GM12878 (cell line): ENCODE measurements at regions not wholly inside any gene's neighbourhood (a gene's known extent, or its start where the extent isn't known, plus 50 kb on each side); places are given as distances from the start of the nearest gene placed in this dataset.

Source experiments
- ATAC-seq: fragments of 200-7000 bp; cut with Tn5 transposase; 3 replicates; pipeline ENCODE4 v1.9.1; 2020; ENCODE audit warnings: mild to moderate bottlenecking, moderate library complexity
- BruUV-seq: library from RNA; stranded (reverse); fragments of 400-500 nt; replicated peaks from 2 replicates; lab custom pipeline; 2021; lab: Mats Ljungman, UMichigan
- CTCF ChIA-PET: fragments of 300-600 bp; sonication (Branson Sonifier 250); formaldehyde crosslinking; extraction: SDS; loops from one replicate; lab custom pipeline; 2021; ENCODE audit warnings: inconsistent platforms; lab: Yijun Ruan, JAX
- POLR2A ChIA-PET: fragments of 350-600 bp; formaldehyde crosslinking; extraction: SDS; loops from one replicate; lab custom pipeline; 2021; ENCODE audit warnings: inconsistent platforms; lab: Charles Lee
- RAD21 ChIA-PET: fragments of 300-600 bp; sonication (Branson Sonifier 250); formaldehyde crosslinking; loops from one replicate; lab custom pipeline; 2023; ENCODE audit warnings: antibody characterized with exemption; ENCODE audit not compliant: unreplicated experiment; lab: Charles Lee
- SMC1A ChIA-PET: fragments of 300-600 bp; sonication (Branson Sonifier 250); formaldehyde crosslinking; loops from one replicate; lab custom pipeline; 2023; ENCODE audit not compliant: unreplicated experiment, uncharacterized antibody; lab: Charles Lee
- DNase-seq: peaks from one replicate; pipeline ENCODE4 v3.0.0-alpha.2; 2011; ENCODE audit warnings: low read depth, low spot score
- FAIRE-seq: peaks from 3 replicates; lab custom pipeline; 2011; peaks lifted over from hg19 to GRCh38; lab: Jason Lieb, UNC
- H2AFZ ChIP-seq: 2 replicates; pipeline ENCODE4 v1.6.0; 2011; ENCODE audit warnings: low read depth, low read length, control low read depth; ENCODE audit not compliant: control insufficient read depth
- H3K27ac ChIP-seq: 2 replicates; pipeline ENCODE4 v1.5.1; 2011; ENCODE audit warnings: control low read depth; ENCODE audit not compliant: control insufficient read depth, insufficient read depth
- H3K27me3 ChIP-seq, 2 experiments: replicated peaks in 1 of 2; 2 replicates each; pipeline versions ENCODE4 v1.6.0 to v1.6.1; 2011; ENCODE audit warnings: low read length in 1 of 2; ENCODE audit not compliant: control insufficient read depth in 2 of 2, insufficient read depth in 2 of 2
- H3K36me3 ChIP-seq, 2 experiments: 2 replicates each; pipeline ENCODE4 v1.5.1; 2011; ENCODE audit warnings: low read length in 1 of 2; ENCODE audit not compliant: control insufficient read depth in 2 of 2, insufficient read depth in 2 of 2
- H3K4me1 ChIP-seq: 2 replicates; pipeline ENCODE4 v1.6.1; 2011; ENCODE audit warnings: mild to moderate bottlenecking, low read length, moderate library complexity, mixed read lengths; ENCODE audit not compliant: control insufficient read depth, insufficient read depth
- H3K4me2 ChIP-seq: 2 replicates; pipeline ENCODE4 v1.6.0; 2011; ENCODE audit warnings: control low read depth; ENCODE audit not compliant: control insufficient read depth, insufficient read depth
- H3K4me3 ChIP-seq: fragments of 200-600 bp; sonication (generic); 2 replicates; pipeline ENCODE4 v1.5.1; 2016
- H3K79me2 ChIP-seq: 2 replicates; pipeline ENCODE4 v1.6.0; 2011; ENCODE audit warnings: low read length; ENCODE audit not compliant: control insufficient read depth, insufficient read depth
- H3K9ac ChIP-seq: 2 replicates; pipeline ENCODE4 v1.8.0; 2011; ENCODE audit warnings: low read length, control low read depth, mixed read lengths; ENCODE audit not compliant: control insufficient read depth, insufficient read depth
- H3K9me3 ChIP-seq: replicated peaks from 3 replicates; pipeline ENCODE4 v1.5.1; 2011; ENCODE audit warnings: mild to moderate bottlenecking, low read length; ENCODE audit not compliant: control insufficient read depth, insufficient read depth
- H4K20me1 ChIP-seq: 2 replicates; pipeline ENCODE4 v1.6.0; 2011; ENCODE audit not compliant: control insufficient read depth, insufficient read depth
- EED ChIP-seq: sonication (generic); IDR thresholded peaks from 2 replicates; pipeline ENCODE4 v1.6.1; 2016; ENCODE audit warnings: antibody characterized with exemption, low read depth
- HCFC1 ChIP-seq: fragments of 150-350 bp; IDR thresholded peaks from 2 replicates; pipeline ENCODE4 v1.6.1; 2014; ENCODE audit warnings: low read length
- KLF5 ChIP-seq: fragments of 450-650 bp; IDR thresholded peaks from 2 replicates; pipeline ENCODE4 v1.6.1; 2014; ENCODE audit warnings: mild to moderate bottlenecking; ENCODE audit not compliant: partially characterized antibody
- SUPT20H ChIP-seq: IDR thresholded peaks from 2 replicates; pipeline ENCODE4 v1.6.1; 2011; ENCODE audit warnings: low read depth, mild to moderate bottlenecking, low read length, moderate library complexity, borderline replicate concordance; ENCODE audit not compliant: control insufficient read depth
- WGBS: methylation state at CpG from one replicate; pipeline ENCODE4 v1.1.6; 2016; ENCODE audit warnings: low lambda C conversion rate; ENCODE audit not compliant: insufficient replicate concordance, insufficient coverage; ENCODE audit errors: missing lambda C conversion rate; 5-methylcytosine and 5-hydroxymethylcytosine counted together
- in situ Hi-C: fragments of 300-500 bp; cut with MboI; formaldehyde crosslinking; loops from 9 replicates; pipeline ENCODE4 v1.14.3; 2018; ENCODE audit warnings: mixed read lengths
- intact Hi-C: fragments of 100-400 bp; cut with micrococcal nuclease; formaldehyde crosslinking; loops from one replicate; pipeline ENCODE4 v1.14.2; 2022; ENCODE audit not compliant: unreplicated experiment
- TF ChIP-seq, protein P1 (sequence below): IDR thresholded peaks from 2 replicates; pipeline ENCODE4 v1.6.1; 2012; ENCODE audit warnings: improper control_type of control experiment, low read depth, low read length; ENCODE audit not compliant: insufficient replicate concordance
- TF ChIP-seq, protein P2 (sequence below): fragments of 450-650 bp; formaldehyde crosslinking; IDR thresholded peaks from 2 replicates; pipeline ENCODE4 v1.4.0; 2022; ENCODE audit warnings: mild to moderate bottlenecking, moderate library complexity

DNA sequence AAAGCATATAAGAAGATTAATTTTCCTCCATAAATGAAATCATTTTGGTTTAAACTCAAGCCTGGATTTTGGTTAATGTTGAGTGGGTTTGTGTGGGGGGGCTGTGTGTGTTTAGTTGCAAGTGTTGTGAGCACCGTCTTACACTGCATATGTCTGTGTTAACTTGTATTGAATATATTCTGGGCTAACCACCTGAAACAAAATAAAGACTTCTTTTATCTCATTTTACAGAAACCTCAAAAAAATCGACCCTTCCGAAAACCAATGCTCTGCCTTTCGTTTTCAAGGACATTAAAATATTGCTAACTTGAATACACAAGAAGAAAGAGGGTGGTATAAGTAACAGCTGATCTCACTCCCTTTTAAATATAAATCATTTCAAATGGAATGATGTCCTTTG lies 192.2 kb upstream of the BLID start:
- Histone ChIP-seq H3K4me1 (no peaks in the 10 kb centered on the region), H2AFZ (no peak overlapping the region), H3K4me3 (no peak overlapping the region), H3K36me3 (no peaks in the 10 kb centered on the region), H3K4me2 (no peak overlapping the region), H3K27me3 (no peaks in the 10 kb centered on the region; a peak in 1 of 4 replicates), H3K9me3 (no peaks in the 10 kb centered on the region), H4K20me1 (no peaks in the 10 kb centered on the region), H3K27ac (no peak overlapping the region), H3K79me2 (no peaks in the 10 kb centered on the region), H3K9ac (no peak overlapping the region)
- WGBS: 31% methylated on average over 4 of the region's 4 CpGs
- TF ChIP-seq SUPT20H (no peak), HCFC1 (no peak), EED (no peak), KLF5 (no peak)
- TF ChIP-seq, protein P1, sequence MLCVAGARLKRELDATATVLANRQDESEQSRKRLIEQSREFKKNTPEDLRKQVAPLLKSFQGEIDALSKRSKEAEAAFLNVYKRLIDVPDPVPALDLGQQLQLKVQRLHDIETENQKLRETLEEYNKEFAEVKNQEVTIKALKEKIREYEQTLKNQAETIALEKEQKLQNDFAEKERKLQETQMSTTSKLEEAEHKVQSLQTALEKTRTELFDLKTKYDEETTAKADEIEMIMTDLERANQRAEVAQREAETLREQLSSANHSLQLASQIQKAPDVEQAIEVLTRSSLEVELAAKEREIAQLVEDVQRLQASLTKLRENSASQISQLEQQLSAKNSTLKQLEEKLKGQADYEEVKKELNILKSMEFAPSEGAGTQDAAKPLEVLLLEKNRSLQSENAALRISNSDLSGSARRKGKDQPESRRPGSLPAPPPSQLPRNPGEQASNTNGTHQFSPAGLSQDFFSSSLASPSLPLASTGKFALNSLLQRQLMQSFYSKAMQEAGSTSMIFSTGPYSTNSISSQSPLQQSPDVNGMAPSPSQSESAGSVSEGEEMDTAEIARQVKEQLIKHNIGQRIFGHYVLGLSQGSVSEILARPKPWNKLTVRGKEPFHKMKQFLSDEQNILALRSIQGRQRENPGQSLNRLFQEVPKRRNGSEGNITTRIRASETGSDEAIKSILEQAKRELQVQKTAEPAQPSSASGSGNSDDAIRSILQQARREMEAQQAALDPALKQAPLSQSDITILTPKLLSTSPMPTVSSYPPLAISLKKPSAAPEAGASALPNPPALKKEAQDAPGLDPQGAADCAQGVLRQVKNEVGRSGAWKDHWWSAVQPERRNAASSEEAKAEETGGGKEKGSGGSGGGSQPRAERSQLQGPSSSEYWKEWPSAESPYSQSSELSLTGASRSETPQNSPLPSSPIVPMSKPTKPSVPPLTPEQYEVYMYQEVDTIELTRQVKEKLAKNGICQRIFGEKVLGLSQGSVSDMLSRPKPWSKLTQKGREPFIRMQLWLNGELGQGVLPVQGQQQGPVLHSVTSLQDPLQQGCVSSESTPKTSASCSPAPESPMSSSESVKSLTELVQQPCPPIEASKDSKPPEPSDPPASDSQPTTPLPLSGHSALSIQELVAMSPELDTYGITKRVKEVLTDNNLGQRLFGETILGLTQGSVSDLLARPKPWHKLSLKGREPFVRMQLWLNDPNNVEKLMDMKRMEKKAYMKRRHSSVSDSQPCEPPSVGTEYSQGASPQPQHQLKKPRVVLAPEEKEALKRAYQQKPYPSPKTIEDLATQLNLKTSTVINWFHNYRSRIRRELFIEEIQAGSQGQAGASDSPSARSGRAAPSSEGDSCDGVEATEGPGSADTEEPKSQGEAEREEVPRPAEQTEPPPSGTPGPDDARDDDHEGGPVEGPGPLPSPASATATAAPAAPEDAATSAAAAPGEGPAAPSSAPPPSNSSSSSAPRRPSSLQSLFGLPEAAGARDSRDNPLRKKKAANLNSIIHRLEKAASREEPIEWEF: no peak
- TF ChIP-seq, protein P2, sequence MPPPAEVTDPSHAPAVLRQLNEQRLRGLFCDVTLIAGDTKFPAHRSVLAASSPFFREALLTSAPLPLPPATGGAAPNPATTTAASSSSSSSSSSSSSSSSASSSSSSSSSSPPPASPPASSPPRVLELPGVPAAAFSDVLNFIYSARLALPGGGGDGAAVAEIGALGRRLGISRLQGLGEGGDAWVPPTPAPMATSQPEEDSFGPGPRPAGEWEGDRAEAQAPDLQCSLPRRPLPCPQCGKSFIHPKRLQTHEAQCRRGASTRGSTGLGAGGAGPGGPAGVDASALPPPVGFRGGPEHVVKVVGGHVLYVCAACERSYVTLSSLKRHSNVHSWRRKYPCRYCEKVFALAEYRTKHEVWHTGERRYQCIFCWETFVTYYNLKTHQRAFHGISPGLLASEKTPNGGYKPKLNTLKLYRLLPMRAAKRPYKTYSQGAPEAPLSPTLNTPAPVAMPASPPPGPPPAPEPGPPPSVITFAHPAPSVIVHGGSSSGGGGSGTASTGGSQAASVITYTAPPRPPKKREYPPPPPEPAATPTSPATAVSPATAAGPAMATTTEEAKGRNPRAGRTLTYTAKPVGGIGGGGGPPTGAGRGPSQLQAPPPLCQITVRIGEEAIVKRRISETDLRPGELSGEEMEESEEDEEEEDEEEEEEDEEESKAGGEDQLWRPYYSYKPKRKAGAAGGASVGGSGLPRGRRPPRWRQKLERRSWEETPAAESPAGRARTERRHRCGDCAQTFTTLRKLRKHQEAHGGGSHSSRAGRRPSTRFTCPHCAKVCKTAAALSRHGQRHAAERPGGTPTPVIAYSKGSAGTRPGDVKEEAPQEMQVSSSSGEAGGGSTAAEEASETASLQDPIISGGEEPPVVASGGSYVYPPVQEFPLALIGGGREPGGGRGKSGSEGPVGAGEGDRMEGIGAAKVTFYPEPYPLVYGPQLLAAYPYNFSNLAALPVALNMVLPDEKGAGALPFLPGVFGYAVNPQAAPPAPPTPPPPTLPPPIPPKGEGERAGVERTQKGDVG (CRISPR knock-in tag): no peak
- ChIA-PET POLR2A (no interaction called here), CTCF (interaction anchor here (1.1 kb wide), 1 partner anchor 9 kb away, joined by 3 read pairs; no protein-coding TSS in a partner anchor), SMC1A (interaction anchor here (1.4 kb wide), 1 partner anchor 92 kb away, joined by 4 read pairs; no protein-coding TSS in a partner anchor), RAD21 (no interaction called here)
- in situ Hi-C loops (no loop called here), intact Hi-C loops (no loop called here)
- no peak for ATAC-seq
- BruUV-seq: no TSS peak
- no peak for DNase-seq
- FAIRE-seq: no peak
